Mammary epithelial cell (primary cell): ENCODE measurements at regions not wholly inside any gene's neighbourhood (a gene's known extent, or its start where the extent isn't known, plus 50 kb on each side); places are given as distances from the start of the nearest gene placed in this dataset.

ENCODE experiments used
- EZH2 ChIP-seq: IDR thresholded peaks from 2 replicates; pipeline ENCODE4 v1.6.1; 2012; ENCODE audit warnings: low read length, inconsistent platforms, borderline replicate concordance
- TF ChIP-seq, protein P1 (sequence below), 2 donors: IDR thresholded peaks in 1 of 2; conservative IDR thresholded peaks in 1 of 2; 2 replicates each; pipeline ENCODE4 v1.5.1; 2011 to 2012; ENCODE audit warnings: inconsistent platforms in 2 of 2, low read length in 2 of 2, mild to moderate bottlenecking in 2 of 2, control low read depth in 1 of 2, low read depth in 1 of 2; ENCODE audit not compliant: insufficient read depth in 1 of 2; ENCODE audit errors: extremely low read depth in 1 of 2

DNA sequence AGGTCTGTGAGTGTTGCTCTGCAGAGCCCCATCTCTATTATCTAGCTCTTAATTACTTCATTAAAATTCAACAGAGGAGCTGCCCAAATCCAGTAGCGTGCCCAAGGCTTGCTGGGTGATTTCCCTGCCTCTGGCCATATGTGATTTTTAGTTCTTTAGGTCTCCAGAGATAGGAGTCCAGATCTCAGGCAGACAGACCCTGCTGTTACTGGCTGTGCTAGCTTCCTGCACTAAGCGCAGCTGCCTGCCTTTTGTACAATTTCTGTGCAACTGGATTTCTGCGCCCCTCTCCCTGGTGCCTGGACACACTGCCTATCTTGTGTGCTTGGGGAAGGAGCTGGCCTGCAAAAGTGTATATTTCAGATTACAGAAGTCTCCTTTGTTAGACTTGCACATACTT is 136.5 kb downstream of the TDRD15 start:
- TF ChIP-seq, protein P1, sequence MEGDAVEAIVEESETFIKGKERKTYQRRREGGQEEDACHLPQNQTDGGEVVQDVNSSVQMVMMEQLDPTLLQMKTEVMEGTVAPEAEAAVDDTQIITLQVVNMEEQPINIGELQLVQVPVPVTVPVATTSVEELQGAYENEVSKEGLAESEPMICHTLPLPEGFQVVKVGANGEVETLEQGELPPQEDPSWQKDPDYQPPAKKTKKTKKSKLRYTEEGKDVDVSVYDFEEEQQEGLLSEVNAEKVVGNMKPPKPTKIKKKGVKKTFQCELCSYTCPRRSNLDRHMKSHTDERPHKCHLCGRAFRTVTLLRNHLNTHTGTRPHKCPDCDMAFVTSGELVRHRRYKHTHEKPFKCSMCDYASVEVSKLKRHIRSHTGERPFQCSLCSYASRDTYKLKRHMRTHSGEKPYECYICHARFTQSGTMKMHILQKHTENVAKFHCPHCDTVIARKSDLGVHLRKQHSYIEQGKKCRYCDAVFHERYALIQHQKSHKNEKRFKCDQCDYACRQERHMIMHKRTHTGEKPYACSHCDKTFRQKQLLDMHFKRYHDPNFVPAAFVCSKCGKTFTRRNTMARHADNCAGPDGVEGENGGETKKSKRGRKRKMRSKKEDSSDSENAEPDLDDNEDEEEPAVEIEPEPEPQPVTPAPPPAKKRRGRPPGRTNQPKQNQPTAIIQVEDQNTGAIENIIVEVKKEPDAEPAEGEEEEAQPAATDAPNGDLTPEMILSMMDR (conservative IDR thresholded peaks at IDR 0.05 in 1 of 2, IDR thresholded peaks at IDR 0.05 in 1 of 2; ENCODE audit: extremely low read depth in 1 of 2, insufficient read depth in 1 of 2, low read depth in 1 of 2, low read length in 2 of 2), result no peak
- TF ChIP-seq EZH2, result no peak
